ENCODE measurements at regions not wholly inside any gene's neighbourhood (a gene's known extent, or its start where the extent isn't known, plus 50 kb on each side); places are given as distances from the start of the nearest gene placed in this dataset.

DNA sequence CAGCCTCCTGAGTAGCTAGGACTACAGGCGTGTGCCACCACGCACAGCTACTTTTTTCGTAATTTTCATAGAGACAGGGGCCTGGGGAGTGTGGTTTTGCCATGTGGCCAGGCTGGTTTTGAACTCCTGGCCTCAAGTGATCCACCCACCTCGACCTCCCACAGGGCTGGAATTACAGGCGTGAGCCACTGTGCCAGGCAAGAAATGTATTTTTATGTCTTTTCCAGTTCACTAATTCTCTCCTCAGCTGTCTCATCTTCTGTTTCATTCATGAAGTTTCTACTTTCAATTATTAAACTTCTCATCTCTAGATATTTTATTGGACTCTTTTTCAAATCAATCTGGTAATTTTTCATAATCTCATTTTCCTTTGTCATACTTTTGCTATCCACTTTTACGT, 72.1 kb upstream of the DISP3 start:
- no peaks in the 10 kb centered on the region for H3K9me3 ChIP-seq
- no peaks in the 10 kb centered on the region for H3K27me3 ChIP-seq
- 44 to 66% methylated on average over 6 of the region's 6 CpGs for WGBS, 2 donors
- no peak overlapping the region for H3K4me3 ChIP-seq
- H3K36me3 ChIP-seq = no peaks in the 10 kb centered on the region
- intact Hi-C loops (cut with DNase I) = no loop called here
- TF ChIP-seq, protein P1, sequence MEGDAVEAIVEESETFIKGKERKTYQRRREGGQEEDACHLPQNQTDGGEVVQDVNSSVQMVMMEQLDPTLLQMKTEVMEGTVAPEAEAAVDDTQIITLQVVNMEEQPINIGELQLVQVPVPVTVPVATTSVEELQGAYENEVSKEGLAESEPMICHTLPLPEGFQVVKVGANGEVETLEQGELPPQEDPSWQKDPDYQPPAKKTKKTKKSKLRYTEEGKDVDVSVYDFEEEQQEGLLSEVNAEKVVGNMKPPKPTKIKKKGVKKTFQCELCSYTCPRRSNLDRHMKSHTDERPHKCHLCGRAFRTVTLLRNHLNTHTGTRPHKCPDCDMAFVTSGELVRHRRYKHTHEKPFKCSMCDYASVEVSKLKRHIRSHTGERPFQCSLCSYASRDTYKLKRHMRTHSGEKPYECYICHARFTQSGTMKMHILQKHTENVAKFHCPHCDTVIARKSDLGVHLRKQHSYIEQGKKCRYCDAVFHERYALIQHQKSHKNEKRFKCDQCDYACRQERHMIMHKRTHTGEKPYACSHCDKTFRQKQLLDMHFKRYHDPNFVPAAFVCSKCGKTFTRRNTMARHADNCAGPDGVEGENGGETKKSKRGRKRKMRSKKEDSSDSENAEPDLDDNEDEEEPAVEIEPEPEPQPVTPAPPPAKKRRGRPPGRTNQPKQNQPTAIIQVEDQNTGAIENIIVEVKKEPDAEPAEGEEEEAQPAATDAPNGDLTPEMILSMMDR (IDR thresholded peaks at IDR 0.05) = no peak
- FAIRE-seq = no peak
- no peak for ATAC-seq
- DNase-seq = no peak
- no peak overlapping the region for H3K27ac ChIP-seq
- H3K4me1 ChIP-seq = no peaks in the 10 kb centered on the region

DNA sequence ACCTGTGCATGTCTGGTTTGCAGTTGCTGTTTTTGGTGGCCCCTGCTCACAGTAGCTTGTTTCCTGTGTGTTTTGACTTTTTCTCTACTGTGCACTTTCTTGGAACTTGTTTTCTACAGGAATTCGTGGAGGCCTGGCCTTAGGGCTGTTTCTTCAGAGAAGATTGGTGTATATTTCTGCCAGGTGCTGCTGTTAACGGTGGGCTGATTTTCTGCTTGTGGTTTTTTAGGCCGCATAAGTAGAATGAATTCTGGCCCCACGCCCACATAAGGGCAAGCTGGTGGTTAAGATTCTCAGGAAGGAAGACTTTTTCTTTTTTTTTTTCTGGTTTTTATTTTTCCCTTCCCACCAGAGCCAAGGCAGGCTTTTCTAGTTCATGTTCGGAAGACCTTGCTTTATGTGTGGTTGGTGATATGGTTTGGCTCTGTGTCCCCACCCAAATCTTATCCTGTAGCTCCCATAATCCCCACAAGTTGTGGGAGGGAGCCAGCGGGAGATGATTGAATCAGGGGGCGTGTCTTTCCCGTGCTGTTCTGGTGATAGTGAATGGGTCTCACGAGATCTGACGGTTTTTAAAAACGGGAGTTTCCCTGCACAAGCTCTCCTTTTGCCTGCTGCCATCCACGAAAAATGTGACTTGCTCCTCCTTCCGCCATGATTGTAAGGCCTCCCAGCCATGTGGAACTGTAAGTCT, 71.5 kb upstream of the DISP3 start:
- Histone ChIP-seq H3K36me3 (no peaks in the 10 kb centered on the region), H3K9me3 (no peaks in the 10 kb centered on the region), H3K4me3 (no peak overlapping the region), H3K27ac (no peak overlapping the region), H3K27me3 (no peaks in the 10 kb centered on the region), H3K4me1 (no peaks in the 10 kb centered on the region)
- TF ChIP-seq, protein P1 (IDR thresholded peaks at IDR 0.05) = no peak
- DNase-seq (no peak), ATAC-seq (no peak), FAIRE-seq (no peak)
- WGBS, 2 donors = 58 to 63% methylated on average over 13 of the region's 13 CpGs
- intact Hi-C loops (cut with DNase I) = no loop called here

DNA sequence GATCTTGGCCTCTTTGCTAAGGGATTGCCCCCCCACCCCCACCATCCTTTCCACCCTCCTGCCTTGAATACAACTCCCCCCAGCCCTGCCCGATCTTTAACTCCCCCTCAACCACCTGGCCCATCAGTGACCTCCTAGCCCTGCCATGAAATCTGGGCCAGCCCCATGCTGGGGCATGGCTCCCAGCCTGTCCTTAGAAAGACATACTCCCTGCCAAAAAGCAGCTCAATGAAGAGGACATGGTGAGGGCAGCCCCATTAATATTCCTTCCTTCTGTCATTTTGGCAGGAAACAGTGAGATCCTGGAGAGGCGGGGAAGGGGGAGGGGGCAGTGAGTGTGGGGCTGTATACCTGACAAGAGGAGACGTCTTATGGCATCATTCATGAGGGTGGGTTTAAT, 66.8 kb upstream of the DISP3 start:
- Histone ChIP-seq H3K4me3 (no peak overlapping the region), H3K27me3 (no peaks in the 10 kb centered on the region), H3K9me3 (no peaks in the 10 kb centered on the region), H3K36me3 (no peaks in the 10 kb centered on the region), H3K4me1 (no peaks in the 10 kb centered on the region), H3K27ac (no peak overlapping the region)
- 61 to 84% methylated on average over 3 of the region's 3 CpGs for WGBS, 2 donors
- TF ChIP-seq, protein P1 (IDR thresholded peaks at IDR 0.05) = no peak
- intact Hi-C loops (cut with DNase I) = no loop called here
- DNase-seq (no peak), FAIRE-seq (no peak), ATAC-seq (no peak)

DNA sequence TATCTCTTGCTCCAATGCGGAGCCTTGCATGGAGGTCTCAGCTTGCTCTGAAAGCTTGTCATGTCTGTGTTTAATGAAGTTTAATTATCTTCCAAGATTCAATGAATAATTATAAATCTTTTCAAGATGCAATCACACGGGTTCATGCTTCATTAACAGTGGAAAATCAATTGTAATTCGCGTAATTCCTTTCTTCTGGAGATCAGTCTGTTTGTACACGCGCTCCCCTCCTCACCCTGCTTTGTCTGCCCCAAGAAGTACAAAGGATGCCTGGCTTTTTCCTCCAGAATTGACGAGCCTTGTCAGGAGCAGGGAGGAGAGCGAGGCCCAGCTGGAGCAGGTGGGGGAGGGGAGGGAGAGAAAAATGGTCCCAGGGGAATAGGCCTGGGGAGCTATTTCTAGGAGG, 65.0 kb upstream of the DISP3 start:
- ATAC-seq (no peak), DNase-seq (no peak), FAIRE-seq (no peak)
- no peaks in the 10 kb centered on the region for H3K36me3 ChIP-seq
- H3K4me3 ChIP-seq = no peak overlapping the region
- H3K27ac ChIP-seq = no peak overlapping the region
- intact Hi-C loops (cut with DNase I) = no loop called here
- WGBS, 2 donors = 28 to 33% methylated on average over 8 of the region's 8 CpGs
- H3K9me3 ChIP-seq = no peaks in the 10 kb centered on the region
- TF ChIP-seq, protein P1 (IDR thresholded peaks at IDR 0.05) = no peak
- no peaks in the 10 kb centered on the region for H3K4me1 ChIP-seq
- no peaks in the 10 kb centered on the region for H3K27me3 ChIP-seq

DNA sequence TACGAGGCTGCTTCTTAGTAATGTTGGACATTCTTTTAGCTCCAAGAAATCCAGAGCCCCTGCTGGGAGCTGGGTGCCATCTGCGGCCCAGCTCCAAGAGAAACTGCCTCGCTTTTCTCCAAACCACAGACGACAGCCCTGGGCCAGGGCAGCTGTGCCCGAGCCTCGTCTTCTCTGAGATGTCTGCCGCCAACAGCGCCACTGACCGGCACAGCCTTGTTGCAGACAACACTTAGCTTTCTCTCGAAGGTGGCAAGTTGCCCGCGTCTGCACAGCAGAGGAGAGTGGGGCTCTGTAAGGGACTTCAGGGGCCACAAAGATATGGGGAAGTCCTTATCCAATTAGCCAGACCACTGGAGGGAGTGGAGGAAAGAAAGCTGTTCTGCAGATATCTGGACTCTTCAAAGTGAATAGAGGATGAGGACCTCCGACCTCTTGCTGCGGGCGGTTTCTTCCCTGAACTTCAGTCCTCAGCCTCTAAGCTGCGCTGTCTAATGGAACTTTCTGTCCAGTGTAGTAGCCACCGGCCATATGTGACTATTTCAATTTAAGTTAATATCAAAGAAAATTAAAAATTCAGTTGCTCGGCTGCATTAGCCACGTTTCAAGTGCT, 63.9 kb upstream of the DISP3 start:
- Histone ChIP-seq H3K4me1 (no peaks in the 10 kb centered on the region), H3K9me3 (no peaks in the 10 kb centered on the region), H3K36me3 (no peaks in the 10 kb centered on the region), H3K27ac (no peak overlapping the region), H3K27me3 (no peaks in the 10 kb centered on the region), H3K4me3 (no peak overlapping the region)
- 61 to 67% methylated on average over 19 of the region's 19 CpGs for WGBS, 2 donors
- DNase-seq (no peak), ATAC-seq (no peak), FAIRE-seq (no peak)
- intact Hi-C loops (cut with DNase I) = no loop called here
- TF ChIP-seq, protein P1 (IDR thresholded peaks at IDR 0.05) = no peak

All from pancreas (tissue), 10 donors.